WI38 (cell line): ENCODE measurements at regions not wholly inside any gene's neighbourhood (a gene's known extent, or its start where the extent isn't known, plus 50 kb on each side); places are given as distances from the start of the nearest gene placed in this dataset.
"Not testable (repeated sequence)": the region's sequence is repeated elsewhere in the genome, so short reads cannot be mapped to it uniquely, and the experiment has no call there.

ENCODE experiments used
- H3K4me3 ChIP-seq: 2 replicates; pipeline ENCODE4 v1.5.1; 2011; ENCODE audit warnings: low read depth, mild to moderate bottlenecking, control low read depth, low read length
- TF ChIP-seq, protein P1 (sequence below): IDR thresholded peaks from 2 replicates; pipeline ENCODE4 v1.5.1; 2012; ENCODE audit warnings: low read depth, mild to moderate bottlenecking, control low read depth, low read length

DNA sequence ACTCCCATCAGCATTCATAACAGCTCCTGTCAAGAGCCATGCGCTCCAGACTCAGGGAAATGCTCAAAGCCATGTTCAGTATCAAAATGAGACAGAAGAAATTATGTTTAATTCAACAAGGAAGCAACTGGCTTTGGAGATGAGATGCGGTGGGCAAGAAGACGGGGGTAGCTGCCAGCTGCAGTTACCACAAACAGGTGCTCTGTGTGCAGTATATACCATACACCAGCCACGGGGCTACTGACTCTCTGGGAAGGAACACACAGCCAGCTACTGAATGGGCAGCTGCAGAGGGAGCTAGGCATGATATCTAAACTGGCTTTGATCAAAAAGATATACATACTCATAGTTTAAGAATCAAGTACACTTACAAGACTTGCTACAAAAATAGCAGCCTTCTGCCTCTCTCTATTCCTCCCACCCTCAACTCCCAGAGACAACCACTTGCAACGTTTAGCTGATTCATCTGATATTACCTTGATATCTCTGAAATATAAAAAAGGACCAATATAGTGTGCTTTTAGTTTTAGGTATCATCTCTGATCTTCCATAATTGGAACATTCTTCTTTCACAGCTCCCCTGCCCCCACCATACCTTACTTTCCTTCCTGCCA is 593.0 kb downstream of the UQCRFS1 start:
- H3K4me3 ChIP-seq = no peak overlapping the region
- TF ChIP-seq, protein P1, sequence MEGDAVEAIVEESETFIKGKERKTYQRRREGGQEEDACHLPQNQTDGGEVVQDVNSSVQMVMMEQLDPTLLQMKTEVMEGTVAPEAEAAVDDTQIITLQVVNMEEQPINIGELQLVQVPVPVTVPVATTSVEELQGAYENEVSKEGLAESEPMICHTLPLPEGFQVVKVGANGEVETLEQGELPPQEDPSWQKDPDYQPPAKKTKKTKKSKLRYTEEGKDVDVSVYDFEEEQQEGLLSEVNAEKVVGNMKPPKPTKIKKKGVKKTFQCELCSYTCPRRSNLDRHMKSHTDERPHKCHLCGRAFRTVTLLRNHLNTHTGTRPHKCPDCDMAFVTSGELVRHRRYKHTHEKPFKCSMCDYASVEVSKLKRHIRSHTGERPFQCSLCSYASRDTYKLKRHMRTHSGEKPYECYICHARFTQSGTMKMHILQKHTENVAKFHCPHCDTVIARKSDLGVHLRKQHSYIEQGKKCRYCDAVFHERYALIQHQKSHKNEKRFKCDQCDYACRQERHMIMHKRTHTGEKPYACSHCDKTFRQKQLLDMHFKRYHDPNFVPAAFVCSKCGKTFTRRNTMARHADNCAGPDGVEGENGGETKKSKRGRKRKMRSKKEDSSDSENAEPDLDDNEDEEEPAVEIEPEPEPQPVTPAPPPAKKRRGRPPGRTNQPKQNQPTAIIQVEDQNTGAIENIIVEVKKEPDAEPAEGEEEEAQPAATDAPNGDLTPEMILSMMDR = no peak

DNA sequence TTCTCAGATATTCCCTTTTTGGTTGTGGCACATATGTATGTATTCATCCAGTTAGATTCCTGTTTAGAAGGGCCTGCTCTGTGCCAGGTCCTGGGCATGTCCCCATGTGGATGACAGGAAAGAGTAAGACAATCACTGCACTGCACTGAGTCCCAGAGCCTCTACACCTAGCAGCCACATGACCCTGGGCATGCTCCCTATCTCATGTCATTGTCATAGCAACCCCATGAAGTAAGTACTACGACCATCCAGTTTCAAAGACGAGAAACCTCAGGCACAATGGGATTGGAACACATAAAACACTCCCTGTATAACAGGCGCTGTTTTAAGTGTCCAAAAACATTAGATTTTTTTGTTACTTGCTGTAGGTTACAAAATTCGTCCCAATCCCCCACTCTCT is 594.4 kb downstream of the UQCRFS1 start:
- H3K4me3 ChIP-seq = no peak overlapping the region
- TF ChIP-seq, protein P1 = no peak

DNA sequence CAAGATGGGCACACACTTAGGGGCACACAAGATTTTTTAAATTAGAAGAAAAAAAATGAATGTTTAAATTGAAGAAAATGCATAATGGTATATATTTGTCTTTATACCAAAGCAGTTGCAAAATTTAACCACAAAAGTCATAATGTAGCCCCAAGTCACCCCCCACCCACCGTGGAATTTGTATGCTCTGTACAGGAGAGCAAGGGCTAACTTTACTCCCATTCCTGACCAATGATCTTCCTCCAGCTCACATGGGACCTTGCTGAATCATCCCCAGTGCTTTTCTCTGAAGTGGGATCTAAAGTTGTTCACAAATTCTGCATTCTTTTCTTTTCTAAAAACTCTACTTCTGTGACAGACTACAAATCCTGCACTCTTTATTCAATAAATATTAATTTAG is 597.0 kb downstream of the UQCRFS1 start:
- TF ChIP-seq, protein P1 = no peak
- no peak overlapping the region for H3K4me3 ChIP-seq

DNA sequence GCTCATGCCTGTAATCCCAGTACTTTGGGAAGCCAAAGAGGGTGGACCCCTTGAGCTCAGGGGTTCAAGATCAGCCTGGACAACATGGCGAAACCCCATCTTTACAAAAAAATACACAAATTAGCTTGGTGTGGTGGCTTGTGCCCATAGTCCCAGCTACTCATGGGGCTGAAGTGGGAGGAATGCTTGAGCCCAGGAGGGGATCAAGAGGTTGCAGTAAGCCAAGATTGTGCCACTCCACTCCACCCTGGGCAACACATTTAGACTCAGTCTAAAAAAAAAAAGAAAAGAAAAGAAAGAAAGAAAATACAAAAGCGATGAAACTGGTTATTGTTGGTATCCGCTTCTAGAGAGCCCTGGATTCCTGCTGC is 597.4 kb downstream of the UQCRFS1 start:
- no peak overlapping the region for H3K4me3 ChIP-seq
- TF ChIP-seq, protein P1 = no peak

DNA sequence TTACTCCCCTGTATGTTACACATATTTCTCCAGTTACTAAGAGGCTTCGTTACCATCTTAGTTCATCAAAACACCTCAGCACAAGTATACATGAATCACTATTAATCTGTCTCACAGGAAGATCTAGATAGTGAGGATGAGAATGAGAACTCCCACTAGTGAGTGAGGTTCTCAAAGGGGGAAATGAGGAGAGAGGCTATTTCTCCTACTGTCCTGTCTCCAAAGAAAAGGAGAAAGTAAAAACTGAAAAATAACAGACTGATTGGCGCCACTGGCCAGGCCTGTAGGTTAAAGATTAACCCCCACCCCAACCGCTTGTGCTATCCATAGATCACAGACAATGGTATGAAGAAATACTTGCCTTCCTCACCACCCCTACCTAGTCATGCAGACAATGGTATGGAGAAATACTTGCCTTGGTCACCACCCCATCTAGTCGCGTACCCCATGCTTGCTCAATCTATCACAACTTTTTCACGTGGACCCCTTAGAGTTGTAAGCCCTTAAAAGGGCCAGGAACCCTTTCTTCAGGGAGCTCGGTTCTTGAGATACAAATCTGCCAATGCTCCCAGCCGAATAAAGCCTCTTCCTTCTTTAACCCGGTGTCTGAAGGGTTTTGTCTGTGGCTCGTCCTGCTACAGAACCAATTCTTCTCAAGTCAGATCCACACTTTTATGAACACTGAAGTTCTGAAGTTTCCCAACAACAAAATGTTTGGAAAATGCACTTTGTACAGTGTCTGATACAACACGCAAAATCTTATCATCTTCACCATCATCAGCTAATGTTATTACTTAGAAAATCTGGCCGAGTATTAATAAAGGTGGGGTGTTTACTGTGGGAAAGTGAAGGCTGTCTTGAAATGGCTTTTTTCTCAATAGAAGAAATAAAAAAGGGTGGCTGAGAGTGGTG is 598.1 kb downstream of the UQCRFS1 start:
- TF ChIP-seq, protein P1 = no peak
- H3K4me3 ChIP-seq = no peak overlapping the region

DNA sequence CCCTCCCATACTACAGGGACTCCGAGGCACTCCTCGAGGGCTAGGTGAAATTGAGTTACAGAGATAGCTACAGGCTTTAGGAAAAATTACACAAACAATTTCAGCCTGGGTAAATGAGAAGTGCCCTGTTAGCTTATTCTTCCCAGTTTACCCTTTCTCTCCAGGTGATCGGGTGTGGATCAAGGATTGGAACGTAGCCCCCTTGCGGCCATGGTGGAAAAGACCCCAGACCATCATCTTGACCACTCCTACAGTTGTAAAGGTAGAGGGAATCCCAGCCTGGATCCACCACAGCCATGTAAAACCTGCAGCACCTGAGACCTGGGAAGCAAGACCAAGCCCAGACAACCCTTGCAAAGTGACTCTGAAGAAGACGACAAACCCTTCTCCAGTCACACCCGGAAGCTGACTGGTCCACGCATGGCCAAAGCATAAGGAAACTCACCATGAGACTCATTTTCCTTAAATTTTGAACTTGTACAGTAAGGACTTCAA is 600.6 kb downstream of the UQCRFS1 start:
- TF ChIP-seq, protein P1 = no peak

DNA sequence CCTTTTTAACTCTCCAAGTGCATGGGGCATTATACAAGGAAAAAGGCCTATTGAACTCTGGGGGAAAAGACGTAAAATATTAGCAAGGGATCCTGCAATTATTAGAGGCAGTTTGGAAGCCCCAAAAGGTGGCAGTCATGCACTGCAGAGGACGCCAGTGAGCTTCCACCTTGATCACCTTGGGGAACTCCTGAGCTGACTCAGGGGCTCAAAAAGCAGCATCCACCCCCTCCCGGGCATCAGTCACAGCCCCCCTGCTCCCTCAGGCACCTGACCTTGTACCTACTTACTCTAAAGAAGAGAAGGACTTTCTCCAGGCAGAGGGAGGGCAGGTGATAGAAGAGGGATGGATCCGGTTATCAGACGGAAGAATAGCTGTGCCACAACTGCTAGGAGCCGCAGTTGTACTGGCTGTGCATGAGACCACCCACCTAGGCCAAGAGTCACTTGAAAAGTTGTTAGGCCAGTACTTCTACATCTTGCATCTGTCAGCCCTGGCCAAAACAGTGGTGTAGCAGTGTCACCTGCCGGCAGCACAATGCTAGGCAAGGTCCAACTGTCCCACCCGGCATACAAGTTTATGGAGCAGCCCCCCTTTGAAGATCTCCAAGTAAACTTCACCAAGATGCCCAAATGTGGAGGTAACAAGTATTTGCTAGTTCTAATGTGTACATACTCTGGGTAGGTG is 601.6 kb downstream of the UQCRFS1 start:
- not testable (repeated sequence) for H3K4me3 ChIP-seq

More for the DNA sequence above, 600.6 kb downstream of the UQCRFS1 start:
- H3K4me3 ChIP-seq = no peak overlapping the region
